Skeletal muscle cell (primary cell): ENCODE measurements at regions not wholly inside any gene's neighbourhood (a gene's known extent, or its start where the extent isn't known, plus 50 kb on each side); places are given as distances from the start of the nearest gene placed in this dataset.
A peak's percentile ranks its signal among the peaks of the same experiment; 100 is the strongest.
"Not testable (repeated sequence)": the region's sequence is repeated elsewhere in the genome, so short reads cannot be mapped to it uniquely, and the experiment has no call there.

ENCODE experiments used
- DNase-seq: peaks from one replicate; pipeline ENCODE4 v3.0.0-alpha.2; 2010; ENCODE audit warnings: low read depth
- H3K4me3 ChIP-seq: 2 replicates; pipeline ENCODE4 v1.5.1; 2011; ENCODE audit warnings: low read depth, mild to moderate bottlenecking, control low read depth, low read length, moderate library complexity

- no peak for DNase-seq
- no peak overlapping the region for H3K4me3 ChIP-seq
Measured at GRCh38 chr3:56930706-56931105, 129.0 kb upstream of the ARHGEF3 start.

GRCh38 chr3:56929809-56930615, 128.3 kb upstream of the ARHGEF3 start:
- no peak for DNase-seq
- H3K4me3 ChIP-seq, result no peak overlapping the region

- no peak overlapping the region for H3K4me3 ChIP-seq
- no peak for DNase-seq
Measured at GRCh38 chr3:56928379-56929068, 126.8 kb upstream of the ARHGEF3 start.

GRCh38 chr3:56927855-56928254, 126.1 kb upstream of the ARHGEF3 start:
- no peak overlapping the region for H3K4me3 ChIP-seq
- DNase-seq, result no peak

GRCh38 chr3:56926947-56927282, 125.2 kb upstream of the ARHGEF3 start:
- DNase-seq, result no peak

GRCh38 chr3:56926243-56926946, 124.6 kb upstream of the ARHGEF3 start:
- peak; percentile 9 for DNase-seq
- no peak overlapping the region for H3K4me3 ChIP-seq

More at GRCh38 chr3:56926947-56927282, 125.2 kb upstream of the ARHGEF3 start:
- no peak overlapping the region for H3K4me3 ChIP-seq

GRCh38 chr3:56924700-56925099, 123.0 kb upstream of the ARHGEF3 start:
- DNase-seq, result not testable (repeated sequence)

GRCh38 chr3:56923526-56924224, 121.9 kb upstream of the ARHGEF3 start:
- DNase-seq, result no peak
- H3K4me3 ChIP-seq, result no peak overlapping the region

More at GRCh38 chr3:56924700-56925099, 123.0 kb upstream of the ARHGEF3 start:
- not testable (repeated sequence) for H3K4me3 ChIP-seq

GRCh38 chr3:56921573-56922453, 120.1 kb upstream of the ARHGEF3 start:
- no peak overlapping the region for H3K4me3 ChIP-seq
- no peak for DNase-seq

GRCh38 chr3:56919797-56920195, 118.0 kb upstream of the ARHGEF3 start:
- H3K4me3 ChIP-seq, result no peak overlapping the region
- no peak for DNase-seq

- DNase-seq, result no peak
Measured at GRCh38 chr3:56919137-56919796, 117.5 kb upstream of the ARHGEF3 start.

GRCh38 chr3:56918111-56918568, 116.4 kb upstream of the ARHGEF3 start:
- H3K4me3 ChIP-seq, result no peak overlapping the region
- DNase-seq, result no peak

More at GRCh38 chr3:56919137-56919796, 117.5 kb upstream of the ARHGEF3 start:
- H3K4me3 ChIP-seq, result no peak overlapping the region

- no peak overlapping the region for H3K4me3 ChIP-seq
- no peak for DNase-seq
Measured at GRCh38 chr3:56917361-56918110, 115.8 kb upstream of the ARHGEF3 start.

GRCh38 chr3:56916716-56917360, 115.1 kb upstream of the ARHGEF3 start:
- H3K4me3 ChIP-seq, result no peak overlapping the region
- no peak for DNase-seq

GRCh38 chr3:56915966-56916586, 114.3 kb upstream of the ARHGEF3 start:
- no peak for DNase-seq
- H3K4me3 ChIP-seq, result no peak overlapping the region

GRCh38 chr3:56914646-56915045, 112.9 kb upstream of the ARHGEF3 start:
- H3K4me3 ChIP-seq, result no peak overlapping the region
- no peak for DNase-seq

- no peak for DNase-seq
- H3K4me3 ChIP-seq, result no peak overlapping the region
Measured at GRCh38 chr3:56911363-56911762, 109.6 kb upstream of the ARHGEF3 start.
